BJ (cell line): ENCODE measurements at regions not wholly inside any gene's neighbourhood (a gene's known extent, or its start where the extent isn't known, plus 50 kb on each side); places are given as distances from the start of the nearest gene placed in this dataset.

Source experiments
- CTCF ChIA-PET: fragments of 350-600 bp; formaldehyde crosslinking; extraction: SDS; loops from one replicate; lab custom pipeline; 2021; ENCODE audit warnings: antibody characterized with exemption, inconsistent platforms; lab: Yijun Ruan, JAX
- POLR2A ChIA-PET: fragments of 300-600 bp; sonication (Branson Sonifier 250); formaldehyde crosslinking; extraction: SDS; loops from one replicate; lab custom pipeline; 2021; ENCODE audit warnings: antibody characterized with exemption; lab: Charles Lee
- DNase-seq: peaks from one replicate; pipeline ENCODE4 v3.0.0-alpha.2; 2011; ENCODE audit warnings: low read depth
- H3K27me3 ChIP-seq: 2 replicates; pipeline ENCODE4 v1.6.0; 2011; ENCODE audit warnings: low read length; ENCODE audit not compliant: control insufficient read depth, insufficient read depth
- H3K36me3 ChIP-seq: 2 replicates; pipeline ENCODE4 v1.5.1; 2011; ENCODE audit warnings: low read length; ENCODE audit not compliant: control insufficient read depth, insufficient read depth
- H3K4me3 ChIP-seq: 2 replicates; pipeline ENCODE4 v1.5.1; 2011; ENCODE audit warnings: low read depth, mild to moderate bottlenecking, control low read depth, low read length
- TF ChIP-seq, protein P1 (sequence below): IDR thresholded peaks from 2 replicates; pipeline ENCODE4 v1.5.1; 2011; ENCODE audit warnings: low read depth, mild to moderate bottlenecking, control low read depth, inconsistent platforms, low read length, moderate library complexity; ENCODE audit not compliant: insufficient read depth

GRCh38 chr3:70899816-70900215, 587.4 kb upstream of the MDFIC2 start:
- Histone ChIP-seq H3K4me3 (no peak overlapping the region), H3K36me3 (no peaks in the 10 kb centered on the region), H3K27me3 (no peaks in the 10 kb centered on the region)
- DNase-seq: no peak
- POLR2A ChIA-PET: no interaction called here
- CTCF ChIA-PET: no interaction called here
- TF ChIP-seq, protein P1, sequence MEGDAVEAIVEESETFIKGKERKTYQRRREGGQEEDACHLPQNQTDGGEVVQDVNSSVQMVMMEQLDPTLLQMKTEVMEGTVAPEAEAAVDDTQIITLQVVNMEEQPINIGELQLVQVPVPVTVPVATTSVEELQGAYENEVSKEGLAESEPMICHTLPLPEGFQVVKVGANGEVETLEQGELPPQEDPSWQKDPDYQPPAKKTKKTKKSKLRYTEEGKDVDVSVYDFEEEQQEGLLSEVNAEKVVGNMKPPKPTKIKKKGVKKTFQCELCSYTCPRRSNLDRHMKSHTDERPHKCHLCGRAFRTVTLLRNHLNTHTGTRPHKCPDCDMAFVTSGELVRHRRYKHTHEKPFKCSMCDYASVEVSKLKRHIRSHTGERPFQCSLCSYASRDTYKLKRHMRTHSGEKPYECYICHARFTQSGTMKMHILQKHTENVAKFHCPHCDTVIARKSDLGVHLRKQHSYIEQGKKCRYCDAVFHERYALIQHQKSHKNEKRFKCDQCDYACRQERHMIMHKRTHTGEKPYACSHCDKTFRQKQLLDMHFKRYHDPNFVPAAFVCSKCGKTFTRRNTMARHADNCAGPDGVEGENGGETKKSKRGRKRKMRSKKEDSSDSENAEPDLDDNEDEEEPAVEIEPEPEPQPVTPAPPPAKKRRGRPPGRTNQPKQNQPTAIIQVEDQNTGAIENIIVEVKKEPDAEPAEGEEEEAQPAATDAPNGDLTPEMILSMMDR: no peak

GRCh38 chr3:70890020-70890394, 577.6 kb upstream of the MDFIC2 start:
- Histone ChIP-seq H3K4me3 (no peak overlapping the region), H3K36me3 (no peaks in the 10 kb centered on the region), H3K27me3 (no peaks in the 10 kb centered on the region)
- CTCF ChIA-PET: interaction anchor here (0.6 to 2.0 kb wide), 4 partner anchors 11 to 697 kb away, joined by 3 to 5 read pairs (median 4); no protein-coding TSS in a partner anchor
- TF ChIP-seq, protein P1: no peak
- no peak for DNase-seq
- POLR2A ChIA-PET: no interaction called here

- no peak overlapping the region for H3K4me3 ChIP-seq
- H3K36me3 ChIP-seq: no peaks in the 10 kb centered on the region
- H3K27me3 ChIP-seq: no peaks in the 10 kb centered on the region
- POLR2A ChIA-PET: interaction anchor here (0.6 kb wide), 2 partner anchors 18 to 33 kb away, joined by 3 to 14 read pairs; no protein-coding TSS in a partner anchor
- CTCF ChIA-PET: interaction anchor here (0.6 to 1.7 kb wide), 4 partner anchors 9 to 185 kb away, joined by 3 to 4 read pairs (median 3); no protein-coding TSS in a partner anchor
- DNase-seq: no peak
- TF ChIP-seq, protein P1: no peak
Measured at GRCh38 chr3:70889162-70890019, 577.0 kb upstream of the MDFIC2 start.

GRCh38 chr3:70885636-70886035, 573.2 kb upstream of the MDFIC2 start:
- TF ChIP-seq, protein P1: no peak
- CTCF ChIA-PET: no interaction called here

GRCh38 chr3:70882104-70882503, 569.7 kb upstream of the MDFIC2 start:
- no peak for DNase-seq
- Histone ChIP-seq H3K27me3 (no peaks in the 10 kb centered on the region), H3K4me3 (no peak overlapping the region), H3K36me3 (no peaks in the 10 kb centered on the region)
- TF ChIP-seq, protein P1: no peak
- ChIA-PET CTCF (no interaction called here), POLR2A (no interaction called here)

More at GRCh38 chr3:70885636-70886035, 573.2 kb upstream of the MDFIC2 start:
- no peaks in the 10 kb centered on the region for H3K27me3 ChIP-seq
- no peaks in the 10 kb centered on the region for H3K36me3 ChIP-seq
- no peak overlapping the region for H3K4me3 ChIP-seq
- POLR2A ChIA-PET: no interaction called here
- DNase-seq: no peak
